ENCODE measurements at regions not wholly inside any gene's neighbourhood (a gene's known extent, or its start where the extent isn't known, plus 50 kb on each side); places are given as distances from the start of the nearest gene placed in this dataset.
A peak's percentile ranks its signal among the peaks of the same experiment; 100 is the strongest.

- DNase-seq = peak; percentile 27
Observed at GRCh38 chr20:43305749-43306148, 116.0 kb upstream of the PTPRT start.

- no peak for DNase-seq
Observed at GRCh38 chr20:43304598-43304997, 114.9 kb upstream of the PTPRT start.

- DNase-seq = peak; percentile 15
Observed at GRCh38 chr20:43302936-43303335, 113.2 kb upstream of the PTPRT start.

GRCh38 chr20:43300901-43301300 is 111.2 kb upstream of the PTPRT start:
- no peak for DNase-seq

GRCh38 chr20:43295781-43296180 is 106.1 kb upstream of the PTPRT start:
- peak; percentile 26 for DNase-seq

- peak; percentile 24 for DNase-seq
Observed at GRCh38 chr20:43295263-43295662, 105.6 kb upstream of the PTPRT start.

- peak; percentile 6 for DNase-seq
Observed at GRCh38 chr20:43294031-43294430, 104.3 kb upstream of the PTPRT start.

- DNase-seq = peak; percentile 26
Observed at GRCh38 chr20:43293068-43293786, 103.5 kb upstream of the PTPRT start.

GRCh38 chr20:43292222-43292621 is 102.5 kb upstream of the PTPRT start:
- DNase-seq = no peak

GRCh38 chr20:43287637-43288036 is 97.9 kb upstream of the PTPRT start:
- peak; percentile 5 for DNase-seq

GRCh38 chr20:43285170-43285569 is 95.5 kb upstream of the PTPRT start:
- DNase-seq = no peak

GRCh38 chr20:43284486-43284885 is 94.8 kb upstream of the PTPRT start:
- no peak for DNase-seq

GRCh38 chr20:43283126-43283525 is 93.4 kb upstream of the PTPRT start:
- peak; percentile 6 for DNase-seq

GRCh38 chr20:43271980-43272379 is 82.3 kb upstream of the PTPRT start:
- no peak for DNase-seq

- DNase-seq = no peak
Observed at GRCh38 chr20:43265449-43265848, 75.7 kb upstream of the PTPRT start.

- no peak for DNase-seq
Observed at GRCh38 chr20:43263226-43263625, 73.5 kb upstream of the PTPRT start.

GRCh38 chr20:43262341-43262740 is 72.6 kb upstream of the PTPRT start:
- DNase-seq = no peak

GRCh38 chr20:43255877-43256276 is 66.2 kb upstream of the PTPRT start:
- no peak for DNase-seq

GRCh38 chr20:43252761-43253160 is 63.1 kb upstream of the PTPRT start:
- DNase-seq = no peak

- no peak for DNase-seq
Observed at GRCh38 chr20:43248341-43248740, 58.6 kb upstream of the PTPRT start.

GRCh38 chr20:43247361-43247760 is 57.7 kb upstream of the PTPRT start:
- no peak for DNase-seq

GRCh38 chr20:43244647-43245046 is 54.9 kb upstream of the PTPRT start:
- no peak for DNase-seq

- no peak for DNase-seq
Observed at GRCh38 chr20:43243672-43244269, 54.1 kb upstream of the PTPRT start.

GRCh38 chr20:43241057-43241702 is 51.5 kb upstream of the PTPRT start:
- DNase-seq = no peak
